DOHH2 (cell line): ENCODE measurements at regions not wholly inside any gene's neighbourhood (a gene's known extent, or its start where the extent isn't known, plus 50 kb on each side); places are given as distances from the start of the nearest gene placed in this dataset.

Experiments used
- EZH2phosphoT487 ChIP-seq: fragments of 200-600 bp; sonication (generic); IDR thresholded peaks from 2 replicates; pipeline ENCODE4 v1.6.1; 2017; ENCODE audit warnings: borderline replicate concordance, mild to moderate bottlenecking, antibody characterized with exemption, low read length, moderate library complexity, mixed read lengths
- TF ChIP-seq, protein P1 (sequence below): fragments of 200-600 bp; sonication (generic); IDR thresholded peaks from one replicate; pipeline ENCODE4 v1.5.1; 2014; ENCODE audit warnings: antibody characterized with exemption, mild to moderate bottlenecking, low read depth, low read length; ENCODE audit not compliant: poor library complexity, severe bottlenecking

DNA sequence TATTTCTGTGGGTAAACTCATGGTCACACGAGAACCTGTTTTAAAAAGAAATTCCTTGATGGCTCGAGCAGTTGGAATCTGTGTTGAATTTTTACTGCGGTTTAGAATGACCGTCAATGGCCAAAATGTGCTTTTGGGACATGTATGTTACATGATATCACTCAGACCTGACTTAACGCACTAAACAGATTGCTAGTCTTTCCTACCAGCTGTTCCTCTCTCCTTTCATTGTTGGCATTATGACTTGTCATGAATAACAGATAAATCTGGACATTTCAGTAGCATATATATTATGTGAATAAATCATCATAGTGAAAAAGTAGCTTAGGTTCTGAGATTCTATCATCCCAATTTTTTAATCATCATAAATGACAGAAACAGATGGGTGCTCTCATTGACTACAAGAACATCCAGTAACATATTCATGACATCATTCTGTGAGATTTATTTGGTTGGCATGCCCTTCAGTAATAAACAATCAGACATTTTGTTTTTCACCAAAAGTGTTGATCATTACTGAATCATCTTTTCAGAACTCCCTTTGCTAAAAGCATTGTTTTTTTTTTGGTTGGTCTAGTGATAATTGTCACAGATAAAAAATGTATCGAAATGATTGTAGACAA lies 57.9 kb upstream of the NAV3 start:
- TF ChIP-seq, protein P1, sequence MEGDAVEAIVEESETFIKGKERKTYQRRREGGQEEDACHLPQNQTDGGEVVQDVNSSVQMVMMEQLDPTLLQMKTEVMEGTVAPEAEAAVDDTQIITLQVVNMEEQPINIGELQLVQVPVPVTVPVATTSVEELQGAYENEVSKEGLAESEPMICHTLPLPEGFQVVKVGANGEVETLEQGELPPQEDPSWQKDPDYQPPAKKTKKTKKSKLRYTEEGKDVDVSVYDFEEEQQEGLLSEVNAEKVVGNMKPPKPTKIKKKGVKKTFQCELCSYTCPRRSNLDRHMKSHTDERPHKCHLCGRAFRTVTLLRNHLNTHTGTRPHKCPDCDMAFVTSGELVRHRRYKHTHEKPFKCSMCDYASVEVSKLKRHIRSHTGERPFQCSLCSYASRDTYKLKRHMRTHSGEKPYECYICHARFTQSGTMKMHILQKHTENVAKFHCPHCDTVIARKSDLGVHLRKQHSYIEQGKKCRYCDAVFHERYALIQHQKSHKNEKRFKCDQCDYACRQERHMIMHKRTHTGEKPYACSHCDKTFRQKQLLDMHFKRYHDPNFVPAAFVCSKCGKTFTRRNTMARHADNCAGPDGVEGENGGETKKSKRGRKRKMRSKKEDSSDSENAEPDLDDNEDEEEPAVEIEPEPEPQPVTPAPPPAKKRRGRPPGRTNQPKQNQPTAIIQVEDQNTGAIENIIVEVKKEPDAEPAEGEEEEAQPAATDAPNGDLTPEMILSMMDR: no peak
- no peak for TF ChIP-seq EZH2phosphoT487
